ENCODE measurements at regions not wholly inside any gene's neighbourhood (a gene's known extent, or its start where the extent isn't known, plus 50 kb on each side); places are given as distances from the start of the nearest gene placed in this dataset.

DNA sequence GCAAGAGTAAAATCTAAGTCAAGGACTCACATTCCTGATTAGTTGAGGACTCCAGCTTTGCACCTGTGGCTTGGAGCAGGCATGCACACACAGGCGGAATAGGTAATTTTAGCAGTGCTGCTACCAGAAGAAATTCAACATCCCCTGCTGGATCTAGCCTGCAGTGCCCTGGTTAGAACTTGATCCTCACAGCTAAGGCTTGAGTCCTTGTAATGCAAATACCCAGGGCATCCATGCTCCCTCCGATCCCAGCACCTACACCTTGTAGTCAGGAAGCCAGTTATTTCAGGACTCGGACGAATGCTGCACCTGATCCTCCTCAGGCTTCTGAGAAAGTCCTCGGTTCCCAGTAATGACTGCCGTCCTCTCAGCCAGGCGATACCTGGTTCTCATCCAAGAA lies 309.0 kb upstream of the AMIGO2 start:
- TF ChIP-seq CTCF (IDR thresholded peaks at IDR 0.05): no peak
- no peak for TF ChIP-seq EP300 (IDR thresholded peaks at IDR 0.05)
- TF ChIP-seq POLR2A (IDR thresholded peaks at IDR 0.05): no peak
- no peak for DNase-seq
- WGBS, 3 donors: 85 to 94% (median 89%) methylated on average over 7 of the region's 7 CpGs
- Histone ChIP-seq H3K4me1 (ENCODE audit: insufficient read depth) (no peaks in the 10 kb centered on the region), H3K27ac (no peak overlapping the region), H3K27me3 (no peaks in the 10 kb centered on the region), H3K4me3 (no peak overlapping the region), H3K36me3 (no peaks in the 10 kb centered on the region), H3K9me3 (no peaks in the 10 kb centered on the region)
- intact Hi-C loops (cut with DNase I): loop anchor here in 1 of 4 donors (10.0 kb wide), 1 partner anchor 354 kb away; no protein-coding TSS in a partner anchor

DNA sequence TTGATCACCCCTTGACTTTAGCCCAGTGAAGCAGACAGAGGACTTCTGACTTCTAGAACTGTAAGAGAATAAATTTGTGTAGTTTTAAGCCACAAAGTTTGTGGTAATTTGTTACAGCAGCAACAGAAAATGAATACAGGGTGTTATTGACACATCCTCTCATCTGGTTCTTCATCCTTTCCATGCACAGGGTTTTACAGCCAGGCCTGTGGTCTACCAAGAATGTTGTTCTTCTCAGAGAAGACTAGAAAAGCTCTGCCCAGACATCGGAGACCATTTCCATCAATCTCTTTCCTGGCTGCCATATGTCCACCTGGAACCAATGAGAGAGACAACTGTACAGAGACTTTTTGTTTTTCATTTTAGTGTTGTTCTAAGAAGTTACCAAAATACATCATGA lies 308.2 kb upstream of the AMIGO2 start:
- no peak for TF ChIP-seq POLR2A (IDR thresholded peaks at IDR 0.05)
- TF ChIP-seq EP300 (IDR thresholded peaks at IDR 0.05): no peak
- no peak for TF ChIP-seq CTCF (IDR thresholded peaks at IDR 0.05)
- intact Hi-C loops (cut with DNase I): loop anchor here in 1 of 4 donors (10.0 kb wide), 1 partner anchor 353 kb away; no protein-coding TSS in a partner anchor
- no peak overlapping the region for H3K27ac ChIP-seq
- no peaks in the 10 kb centered on the region for H3K27me3 ChIP-seq
- H3K9me3 ChIP-seq: no peaks in the 10 kb centered on the region
- H3K4me3 ChIP-seq: no peak overlapping the region
- WGBS, 3 donors: 94 to 100% (median 95%) methylated on average over 1 of the region's 1 CpG
- no peaks in the 10 kb centered on the region for H3K4me1 ChIP-seq (ENCODE audit: insufficient read depth)
- H3K36me3 ChIP-seq: no peaks in the 10 kb centered on the region
- DNase-seq: no peak

GRCh38 chr12:47385653-47386052 lies 305.9 kb upstream of the AMIGO2 start:
- Histone ChIP-seq H3K36me3 (no peaks in the 10 kb centered on the region), H3K4me3 (no peak overlapping the region), H3K4me1 (ENCODE audit: insufficient read depth) (no peaks in the 10 kb centered on the region), H3K9me3 (no peaks in the 10 kb centered on the region), H3K27ac (no peak overlapping the region), H3K27me3 (no peaks in the 10 kb centered on the region)
- no peak for TF ChIP-seq EP300 (IDR thresholded peaks at IDR 0.05)
- no peak for TF ChIP-seq POLR2A (IDR thresholded peaks at IDR 0.05)
- TF ChIP-seq CTCF (IDR thresholded peaks at IDR 0.05): no peak
- intact Hi-C loops (cut with DNase I): loop anchor here in 1 of 4 donors (10.0 kb wide), 1 partner anchor 351 kb away; no protein-coding TSS in a partner anchor
- no peak for DNase-seq
- WGBS, 3 donors: 87 to 95% (median 91%) methylated on average over 5 of the region's 5 CpGs

DNA sequence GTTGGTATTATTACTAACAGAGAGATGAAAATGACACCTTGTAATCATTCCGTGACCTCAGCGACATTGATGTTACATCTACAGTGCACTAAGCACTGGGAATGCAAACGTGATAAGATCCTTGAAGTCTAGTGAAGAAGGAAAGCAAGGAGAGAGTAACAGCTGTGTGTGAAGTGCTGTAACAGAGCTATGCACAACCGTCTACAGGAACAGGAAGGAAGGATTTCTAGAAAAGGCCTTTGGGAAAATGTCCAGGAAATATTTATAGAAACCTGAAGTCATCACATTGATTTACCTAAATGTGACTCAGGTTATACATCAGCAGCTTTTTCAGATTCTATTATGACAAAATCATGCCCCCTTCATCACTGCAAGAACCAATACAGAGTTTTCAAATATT lies 304.2 kb upstream of the AMIGO2 start:
- Histone ChIP-seq H3K27me3 (no peaks in the 10 kb centered on the region), H3K9me3 (no peaks in the 10 kb centered on the region), H3K4me1 (ENCODE audit: insufficient read depth) (no peaks in the 10 kb centered on the region), H3K36me3 (no peaks in the 10 kb centered on the region), H3K4me3 (no peak overlapping the region), H3K27ac (no peak overlapping the region)
- TF ChIP-seq POLR2A (IDR thresholded peaks at IDR 0.05) (no peak), CTCF (IDR thresholded peaks at IDR 0.05) (no peak), EP300 (IDR thresholded peaks at IDR 0.05) (no peak)
- intact Hi-C loops (cut with DNase I): loop anchor here in 1 of 4 donors (10.0 kb wide), 1 partner anchor 349 kb away; no protein-coding TSS in a partner anchor
- 18 to 33% (median 18%) methylated on average over 4 of the region's 4 CpGs for WGBS, 3 donors
- DNase-seq: no peak
